Mesenchymal stem cell (in vitro differentiated cells and primary cell): ENCODE measurements at regions not wholly inside any gene's neighbourhood (a gene's known extent, or its start where the extent isn't known, plus 50 kb on each side); places are given as distances from the start of the nearest gene placed in this dataset.

ENCODE experiments used
- DNase-seq: peaks from one replicate; pipeline ENCODE4 v3.0.0-alpha.2; 2013
- H2AFZ ChIP-seq: one replicate; pipeline ENCODE4 v1.6.1; 2013; ENCODE audit warnings: low read depth, mild to moderate bottlenecking, control low read depth, inconsistent platforms, low read length, moderate library complexity
- H2AK5ac ChIP-seq: 2 replicates; pipeline ENCODE4 v1.6.1; 2013; ENCODE audit warnings: low read length, moderate library complexity, mild to moderate bottlenecking, inconsistent platforms; ENCODE audit not compliant: severe bottlenecking
- H2BK120ac ChIP-seq: one replicate; pipeline ENCODE4 v1.6.1; 2013; ENCODE audit warnings: low read depth, mild to moderate bottlenecking, inconsistent platforms, low read length, moderate library complexity
- H2BK12ac ChIP-seq, 2 experiments: one replicate each; pipeline ENCODE4 v1.6.1; 2013; ENCODE audit warnings: inconsistent platforms in 2 of 2, low read length in 2 of 2, mild to moderate bottlenecking in 2 of 2, moderate library complexity in 2 of 2, control low read depth in 1 of 2
- H2BK15ac ChIP-seq: one replicate; pipeline ENCODE4 v1.6.1; 2013; ENCODE audit warnings: mild to moderate bottlenecking, low read depth, inconsistent platforms; ENCODE audit not compliant: poor library complexity, severe bottlenecking
- H2BK5ac ChIP-seq: 2 replicates; pipeline ENCODE4 v1.6.1; 2013; ENCODE audit warnings: low read depth, mild to moderate bottlenecking, low read length, control low read depth, inconsistent platforms; ENCODE audit not compliant: poor library complexity, severe bottlenecking
- H3K14ac ChIP-seq, 2 experiments: one replicate each; pipeline ENCODE4 v1.6.1; 2013; ENCODE audit warnings: inconsistent platforms in 2 of 2, low read length in 2 of 2, control low read depth in 1 of 2, mild to moderate bottlenecking in 1 of 2, moderate library complexity in 1 of 2
- H3K18ac ChIP-seq, 2 experiments: one replicate each; pipeline ENCODE4 v1.6.1; 2013; ENCODE audit warnings: inconsistent platforms in 2 of 2, low read length in 2 of 2, control low read depth in 1 of 2, low read depth in 1 of 2, mild to moderate bottlenecking in 1 of 2
- H3K23ac ChIP-seq, 2 experiments: one replicate each; pipeline ENCODE4 v1.6.1; 2013; ENCODE audit warnings: inconsistent platforms in 2 of 2, low read length in 2 of 2, mild to moderate bottlenecking in 2 of 2, moderate library complexity in 2 of 2, control low read depth in 1 of 2
- H3K27ac ChIP-seq: 2 replicates; pipeline ENCODE4 v1.5.1; 2013; ENCODE audit warnings: mild to moderate bottlenecking, moderate library complexity, low read length, control low read depth, inconsistent platforms; ENCODE audit not compliant: poor library complexity, severe bottlenecking
- H3K27me3 ChIP-seq, 2 experiments: 2 replicates each; pipeline versions ENCODE4 v1.6.1 to v1.7.0; 2013; ENCODE audit warnings: low read length in 2 of 2, mild to moderate bottlenecking in 2 of 2, moderate library complexity in 2 of 2, control low read depth in 1 of 2, inconsistent platforms in 1 of 2; ENCODE audit not compliant: control insufficient read depth in 1 of 2, insufficient read depth in 1 of 2
- H3K36me3 ChIP-seq, 2 experiments: 2 replicates each; pipeline versions ENCODE4 v1.6.1 to v1.7.0; 2013; ENCODE audit warnings: low read length in 2 of 2, control low read depth in 1 of 2, inconsistent platforms in 1 of 2, low read depth in 1 of 2, mild to moderate bottlenecking in 1 of 2; ENCODE audit not compliant: insufficient read depth in 2 of 2, control insufficient read depth in 1 of 2
- H3K4ac ChIP-seq, 2 experiments: one replicate each; pipeline ENCODE4 v1.6.1; 2013; ENCODE audit warnings: inconsistent platforms in 2 of 2, low read length in 2 of 2, mild to moderate bottlenecking in 2 of 2, moderate library complexity in 2 of 2, control low read depth in 1 of 2, low read depth in 1 of 2
- H3K4me1 ChIP-seq: 2 replicates; pipeline ENCODE4 v1.6.1; 2013; ENCODE audit warnings: low read depth, low read length, control low read depth; ENCODE audit not compliant: control insufficient read depth, insufficient read depth
- H3K4me2 ChIP-seq: 2 replicates; pipeline ENCODE4 v1.6.1; 2013; ENCODE audit warnings: low read length, mild to moderate bottlenecking, inconsistent platforms; ENCODE audit not compliant: poor library complexity, severe bottlenecking
- H3K4me3 ChIP-seq, 2 experiments: 2 replicates each; pipeline versions ENCODE4 v1.5.1 to v1.7.0; 2013; ENCODE audit warnings: low read length in 2 of 2, mild to moderate bottlenecking in 2 of 2, control low read depth in 1 of 2, low read depth in 1 of 2; ENCODE audit not compliant: insufficient read depth in 1 of 2
- H3K79me1 ChIP-seq: replicated peaks from 2 replicates; pipeline ENCODE4 v1.6.1; 2013; ENCODE audit warnings: mild to moderate bottlenecking, control low read depth, low read length, inconsistent platforms; ENCODE audit not compliant: poor library complexity, severe bottlenecking
- H3K9ac ChIP-seq: 2 replicates; pipeline ENCODE4 v1.7.0; 2013; ENCODE audit warnings: mild to moderate bottlenecking, low read length, moderate library complexity
- H3K9me3 ChIP-seq: 2 replicates; pipeline ENCODE4 v1.7.0; 2013; ENCODE audit warnings: mild to moderate bottlenecking, low read length; ENCODE audit not compliant: control insufficient read depth
- H4K8ac ChIP-seq: one replicate; pipeline ENCODE4 v1.6.1; 2013; ENCODE audit warnings: inconsistent platforms, mild to moderate bottlenecking, low read length, moderate library complexity
- H4K91ac ChIP-seq: one replicate; pipeline ENCODE4 v1.6.1; 2013; ENCODE audit warnings: mild to moderate bottlenecking, low read length, inconsistent platforms
- WGBS: methylation state at CpG from one replicate; pipeline ENCODE4 v1.1.7; 2013; ENCODE audit warnings: mixed read lengths; 5-methylcytosine and 5-hydroxymethylcytosine counted together

DNA sequence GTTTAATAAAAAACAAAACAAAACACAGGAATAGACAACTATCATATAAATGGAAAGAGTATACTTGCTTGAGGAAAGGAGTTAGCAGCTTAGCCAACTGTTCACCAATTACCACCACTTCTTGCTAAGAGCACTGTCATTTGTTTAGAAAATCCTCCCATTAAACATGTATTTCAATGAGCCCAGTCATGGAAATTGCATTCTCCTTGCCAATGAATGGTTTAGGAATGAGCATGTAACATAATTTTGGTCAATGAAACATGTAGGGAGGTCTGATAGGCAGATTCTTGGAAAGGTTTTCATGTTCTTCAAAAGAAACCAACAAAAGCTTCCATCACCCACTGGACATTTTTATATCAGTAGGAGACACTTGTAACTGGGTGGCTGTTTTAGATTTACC, 502.8 kb upstream of the PAPPA start:
- Histone ChIP-seq H3K23ac (no peak overlapping the region), H3K36me3 (no peaks in the 10 kb centered on the region), H3K14ac (no peak overlapping the region), H2BK12ac (no peak overlapping the region), H3K4me1 (peaks cover 3% of the 10 kb centered on the region), H2BK120ac (no peak overlapping the region), H3K4me2 (no peak overlapping the region), H2AFZ (no peak overlapping the region), H4K8ac (no peak overlapping the region), H2BK15ac (no peak overlapping the region), H3K9ac (peak overlapping the region; percentile 74), H4K91ac (no peak overlapping the region), H2BK5ac (no peak overlapping the region), H3K9me3 (no peaks in the 10 kb centered on the region), H3K18ac (no peak overlapping the region), H3K79me1 (no peaks in the 10 kb centered on the region), H3K4ac (no peak overlapping the region), H3K27ac (peak overlapping the region; percentile 80), H2AK5ac (no peak overlapping the region), H3K4me3 (peak overlapping the region in 1 of 2 experiments; percentile 7), H3K27me3 (no peaks in the 10 kb centered on the region)
- peak; percentile 82 for DNase-seq

DNA sequence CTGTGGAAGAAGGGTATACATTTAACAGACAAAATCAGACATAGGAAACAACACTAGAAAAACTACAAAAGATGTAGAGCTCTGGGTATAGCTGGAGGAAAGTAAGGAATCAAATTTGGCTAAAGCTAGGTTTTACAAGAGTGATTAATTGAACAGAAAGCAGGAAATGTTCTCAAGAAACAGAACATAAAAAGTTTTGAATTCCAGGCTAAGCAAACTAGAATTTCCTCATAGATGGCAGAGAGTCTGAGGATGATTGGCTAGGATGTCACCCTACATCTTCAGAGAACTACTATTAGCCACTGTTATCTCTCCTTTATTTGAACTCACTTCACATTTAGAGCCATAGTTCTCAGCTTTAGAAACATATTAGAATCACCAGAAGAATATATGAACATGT, 502.1 kb upstream of the PAPPA start:
- H2BK12ac ChIP-seq, result no peak overlapping the region

GRCh38 chr9:115653171-115653606, 500.4 kb upstream of the PAPPA start:
- WGBS, result 17% methylated on average over 1 of the region's 3 CpGs
- no peak overlapping the region for H3K14ac ChIP-seq
- peaks cover 3% of the 10 kb centered on the region for H3K4me1 ChIP-seq
- no peak overlapping the region for H3K18ac ChIP-seq
- no peaks in the 10 kb centered on the region for H3K9me3 ChIP-seq
- no peak overlapping the region for H4K91ac ChIP-seq
- no peak overlapping the region for H2BK120ac ChIP-seq
- H3K27ac ChIP-seq, result no peak overlapping the region
- H3K4ac ChIP-seq, result no peak overlapping the region
- H2BK12ac ChIP-seq, result no peak overlapping the region
- H2AK5ac ChIP-seq, result no peak overlapping the region
- no peak overlapping the region for H4K8ac ChIP-seq
- H3K36me3 ChIP-seq, result no peaks in the 10 kb centered on the region
- DNase-seq, result peak; percentile 96
- no peak overlapping the region for H2BK5ac ChIP-seq
- H2BK15ac ChIP-seq, result no peak overlapping the region
- H3K9ac ChIP-seq, result no peak overlapping the region
- H3K79me1 ChIP-seq, result no peaks in the 10 kb centered on the region
- H3K4me3 ChIP-seq, result no peak overlapping the region
- H3K27me3 ChIP-seq, result no peaks in the 10 kb centered on the region
- no peak overlapping the region for H2AFZ ChIP-seq
- H3K23ac ChIP-seq, result no peak overlapping the region
- no peak overlapping the region for H3K4me2 ChIP-seq

More for the DNA sequence above, 502.1 kb upstream of the PAPPA start:
- no peak overlapping the region for H4K91ac ChIP-seq
- no peaks in the 10 kb centered on the region for H3K27me3 ChIP-seq
- no peak overlapping the region for H4K8ac ChIP-seq
- H3K14ac ChIP-seq, result no peak overlapping the region
- no peak for DNase-seq
- no peak overlapping the region for H2BK5ac ChIP-seq
- H3K27ac ChIP-seq, result peak overlapping the region; percentile 80
- no peak overlapping the region for H3K18ac ChIP-seq
- no peak overlapping the region for H2AFZ ChIP-seq
- H3K79me1 ChIP-seq, result no peaks in the 10 kb centered on the region
- no peaks in the 10 kb centered on the region for H3K36me3 ChIP-seq
- no peaks in the 10 kb centered on the region for H3K9me3 ChIP-seq
- no peak overlapping the region for H3K23ac ChIP-seq
- H3K4ac ChIP-seq, result no peak overlapping the region
- no peak overlapping the region for H3K4me2 ChIP-seq
- H3K4me3 ChIP-seq, result no peak overlapping the region
- H2BK15ac ChIP-seq, result no peak overlapping the region
- H3K4me1 ChIP-seq, result peaks cover 3% of the 10 kb centered on the region
- no peak overlapping the region for H2BK120ac ChIP-seq
- no peak overlapping the region for H2AK5ac ChIP-seq
- H3K9ac ChIP-seq, result peak overlapping the region; percentile 74

GRCh38 chr9:115657695-115658094, 495.9 kb upstream of the PAPPA start:
- Histone ChIP-seq H4K8ac (no peak overlapping the region), H2BK5ac (no peak overlapping the region), H3K9ac (no peak overlapping the region), H3K36me3 (no peaks in the 10 kb centered on the region), H4K91ac (no peak overlapping the region), H3K4ac (no peak overlapping the region), H3K9me3 (no peaks in the 10 kb centered on the region), H2BK15ac (no peak overlapping the region), H3K79me1 (no peaks in the 10 kb centered on the region), H3K4me2 (no peak overlapping the region), H3K23ac (no peak overlapping the region), H3K27ac (no peak overlapping the region), H3K4me1 (no peaks in the 10 kb centered on the region), H2AFZ (no peak overlapping the region), H3K14ac (no peak overlapping the region), H3K18ac (no peak overlapping the region), H2BK120ac (no peak overlapping the region), H3K4me3 (no peak overlapping the region), H2AK5ac (no peak overlapping the region), H3K27me3 (no peaks in the 10 kb centered on the region), H2BK12ac (no peak overlapping the region)
- no peak for DNase-seq
- WGBS, result no CpG with 5 or more reads among the region's 2 CpGs
